ENCODE measurements at regions not wholly inside any gene's neighbourhood (a gene's known extent, or its start where the extent isn't known, plus 50 kb on each side); places are given as distances from the start of the nearest gene placed in this dataset.
A peak's percentile ranks its signal among the peaks of the same experiment; 100 is the strongest.

- TF ChIP-seq PML (IDR thresholded peaks at IDR 0.05; ENCODE audit: low read length) (no peak), THAP7 (CRISPR knock-in tag; IDR thresholded peaks at IDR 0.05) (0 out of 2 replicates have a peak, but pooled peaks have one; percentile 17), CHD2 (IDR thresholded peaks at IDR 0.05; ENCODE audit: low read depth, low read length) (no peak), CTCF (IDR thresholded peaks at IDR 0.05 in 2 of 3, conservative IDR thresholded peaks at IDR 0.05 in 1 of 3; ENCODE audit: insufficient read depth in 2 of 3, low read depth in 1 of 3, low read length in 3 of 3) (no peak), SMARCE1 (IDR thresholded peaks at IDR 0.05) (no peak), CUX1 (CRISPR knock-in tag; IDR thresholded peaks at IDR 0.05) (no peak), MCM5 (IDR thresholded peaks at IDR 0.05; ENCODE audit: low read depth) (no peak), MTA1 (IDR thresholded peaks at IDR 0.05; ENCODE audit: borderline replicate concordance) (no peak), NFIC (IDR thresholded peaks at IDR 0.05) (peak; percentile 67), POLR2AphosphoS5 (IDR thresholded peaks at IDR 0.05; ENCODE audit: control insufficient read depth, insufficient read depth, low read depth, low read length) (no peak), EP300 (IDR thresholded peaks at IDR 0.05; ENCODE audit: low read length) (no peak)
These were observed 140.8 kb downstream of the SMAD6 start for GRCh38 chr15:66842710-66843441.
